ENCODE measurements at regions not wholly inside any gene's neighbourhood (a gene's known extent, or its start where the extent isn't known, plus 50 kb on each side); places are given as distances from the start of the nearest gene placed in this dataset.

DNA sequence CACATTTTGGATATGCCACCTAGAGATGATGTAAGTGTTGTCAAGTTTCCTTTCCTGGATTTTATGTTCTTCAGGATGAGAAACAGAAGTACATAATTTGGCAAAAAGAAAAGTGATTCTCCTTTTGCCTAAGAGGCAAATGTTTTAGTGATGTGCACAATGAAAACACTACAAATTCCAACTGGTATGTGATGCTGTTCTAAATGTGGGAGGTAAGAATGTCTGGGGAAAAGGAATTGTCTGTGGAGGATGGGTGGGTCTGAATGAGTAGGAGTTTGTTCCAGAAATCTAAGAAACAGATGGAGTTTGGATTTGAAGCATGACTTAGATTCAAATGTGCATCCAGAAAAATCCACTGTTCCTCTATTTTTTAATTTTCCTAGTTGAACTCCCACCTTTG lies 473.6 kb upstream of the SPRY2 start:
- H2AK5ac ChIP-seq (ENCODE audit: low read depth, low read length): no peak overlapping the region
- H2AK9ac ChIP-seq (replicated peaks; ENCODE audit: low read depth, low read length, poor library complexity): no peak overlapping the region
- no peak overlapping the region for H3K23ac ChIP-seq (ENCODE audit: low read depth, low read length)
- H3K4me3 ChIP-seq (ENCODE audit: insufficient read depth, low read depth, low read length): no peak overlapping the region
- ChIA-PET POLR2A (ENCODE audit: unreplicated experiment) (no interaction called here), CTCF (no interaction called here)
- H2BK20ac ChIP-seq (ENCODE audit: low read depth, low read length): no peak overlapping the region
- H2BK5ac ChIP-seq (ENCODE audit: low read depth, low read length, poor library complexity, severe bottlenecking): no peak overlapping the region
- no peaks in the 10 kb centered on the region for H3K79me1 ChIP-seq (ENCODE audit: low read depth in 1 of 2, low read length in 2 of 2)
- no peak overlapping the region for H4K5ac ChIP-seq (ENCODE audit: low read depth, low read length)
- no peak overlapping the region for H3K18ac ChIP-seq (ENCODE audit: low read depth, low read length)
- no peaks in the 10 kb centered on the region for H3K9me1 ChIP-seq (ENCODE audit: insufficient read depth, low read length)
- no peak overlapping the region for H3K4ac ChIP-seq (ENCODE audit: low read depth, low read length)
- H4K8ac ChIP-seq (ENCODE audit: low read depth in 2 of 2, low read length in 2 of 2): no peak overlapping the region
- in situ Hi-C loops (cut with MboI; ENCODE audit: low sequenced_read_pairs) (no loop called here), intact Hi-C loops (cut with micrococcal nuclease) (no loop called here), dilution Hi-C loops (cut with HindIII; ENCODE audit: low sequenced_read_pairs, unreplicated experiment) (no loop called here)
- H3K14ac ChIP-seq (replicated peaks; ENCODE audit: low read depth, low read length): no peak overlapping the region
- no peak for ATAC-seq (ENCODE audit: low read depth)
- H3K56ac ChIP-seq (ENCODE audit: extremely low read depth, insufficient read depth, low read length): no peak overlapping the region
- no peaks in the 10 kb centered on the region for H3K4me1 ChIP-seq (ENCODE audit: control insufficient read depth, insufficient read depth, low read length)
- no peak overlapping the region for H2BK15ac ChIP-seq (ENCODE audit: low read depth, low read length)
- no peak overlapping the region for H2BK120ac ChIP-seq (ENCODE audit: low read depth, low read length)
- H3K27me3 ChIP-seq (ENCODE audit: control insufficient read depth, insufficient read depth, low read length): no peaks in the 10 kb centered on the region
- H3K9me3 ChIP-seq (ENCODE audit: control insufficient read depth, insufficient read depth, low read length): 0 out of 2 replicates have a peak, but pooled peaks cover 1% of the 10 kb centered on the region
- no peaks in the 10 kb centered on the region for H3K36me3 ChIP-seq (ENCODE audit: control insufficient read depth, insufficient read depth, low read length)
- H3K9ac ChIP-seq (ENCODE audit: low read depth, low read length): no peak overlapping the region
- no peak for DNase-seq
- TF ChIP-seq BHLHE40 (IDR thresholded peaks at IDR 0.05; ENCODE audit: low read depth, low read length) (no peak), RFX5 (IDR thresholded peaks at IDR 0.05; ENCODE audit: low read depth, low read length) (no peak), MAZ (IDR thresholded peaks at IDR 0.05; ENCODE audit: borderline replicate concordance, low read depth, low read length) (no peak), POLR2A (IDR thresholded peaks at IDR 0.05; ENCODE audit: low read depth, low read length) (no peak), MAFK (IDR thresholded peaks at IDR 0.05; ENCODE audit: low read depth, low read length) (no peak), RAD21 (IDR thresholded peaks at IDR 0.05; ENCODE audit: low read length) (no peak), FOS (IDR thresholded peaks at IDR 0.05; ENCODE audit: low read depth, low read length) (no peak)
- TF ChIP-seq, protein P1, sequence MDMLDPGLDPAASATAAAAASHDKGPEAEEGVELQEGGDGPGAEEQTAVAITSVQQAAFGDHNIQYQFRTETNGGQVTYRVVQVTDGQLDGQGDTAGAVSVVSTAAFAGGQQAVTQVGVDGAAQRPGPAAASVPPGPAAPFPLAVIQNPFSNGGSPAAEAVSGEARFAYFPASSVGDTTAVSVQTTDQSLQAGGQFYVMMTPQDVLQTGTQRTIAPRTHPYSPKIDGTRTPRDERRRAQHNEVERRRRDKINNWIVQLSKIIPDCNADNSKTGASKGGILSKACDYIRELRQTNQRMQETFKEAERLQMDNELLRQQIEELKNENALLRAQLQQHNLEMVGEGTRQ (IDR thresholded peaks at IDR 0.05; ENCODE audit: low read depth, low read length): no peak
- TF ChIP-seq, protein P2, sequence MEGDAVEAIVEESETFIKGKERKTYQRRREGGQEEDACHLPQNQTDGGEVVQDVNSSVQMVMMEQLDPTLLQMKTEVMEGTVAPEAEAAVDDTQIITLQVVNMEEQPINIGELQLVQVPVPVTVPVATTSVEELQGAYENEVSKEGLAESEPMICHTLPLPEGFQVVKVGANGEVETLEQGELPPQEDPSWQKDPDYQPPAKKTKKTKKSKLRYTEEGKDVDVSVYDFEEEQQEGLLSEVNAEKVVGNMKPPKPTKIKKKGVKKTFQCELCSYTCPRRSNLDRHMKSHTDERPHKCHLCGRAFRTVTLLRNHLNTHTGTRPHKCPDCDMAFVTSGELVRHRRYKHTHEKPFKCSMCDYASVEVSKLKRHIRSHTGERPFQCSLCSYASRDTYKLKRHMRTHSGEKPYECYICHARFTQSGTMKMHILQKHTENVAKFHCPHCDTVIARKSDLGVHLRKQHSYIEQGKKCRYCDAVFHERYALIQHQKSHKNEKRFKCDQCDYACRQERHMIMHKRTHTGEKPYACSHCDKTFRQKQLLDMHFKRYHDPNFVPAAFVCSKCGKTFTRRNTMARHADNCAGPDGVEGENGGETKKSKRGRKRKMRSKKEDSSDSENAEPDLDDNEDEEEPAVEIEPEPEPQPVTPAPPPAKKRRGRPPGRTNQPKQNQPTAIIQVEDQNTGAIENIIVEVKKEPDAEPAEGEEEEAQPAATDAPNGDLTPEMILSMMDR (conservative IDR thresholded peaks at IDR 0.05; ENCODE audit: low read depth, low read length): no peak
- TF ChIP-seq, protein P3, sequence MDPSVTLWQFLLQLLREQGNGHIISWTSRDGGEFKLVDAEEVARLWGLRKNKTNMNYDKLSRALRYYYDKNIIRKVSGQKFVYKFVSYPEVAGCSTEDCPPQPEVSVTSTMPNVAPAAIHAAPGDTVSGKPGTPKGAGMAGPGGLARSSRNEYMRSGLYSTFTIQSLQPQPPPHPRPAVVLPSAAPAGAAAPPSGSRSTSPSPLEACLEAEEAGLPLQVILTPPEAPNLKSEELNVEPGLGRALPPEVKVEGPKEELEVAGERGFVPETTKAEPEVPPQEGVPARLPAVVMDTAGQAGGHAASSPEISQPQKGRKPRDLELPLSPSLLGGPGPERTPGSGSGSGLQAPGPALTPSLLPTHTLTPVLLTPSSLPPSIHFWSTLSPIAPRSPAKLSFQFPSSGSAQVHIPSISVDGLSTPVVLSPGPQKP (IDR thresholded peaks at IDR 0.05; ENCODE audit: borderline replicate concordance, low read depth, low read length): no peak
- no TSS peak for BruUV-seq (replicated peaks)
- no peak overlapping the region for H3K27ac ChIP-seq (ENCODE audit: insufficient read depth, low read length)
- no peaks in the 10 kb centered on the region for H4K20me1 ChIP-seq (ENCODE audit: insufficient read depth, low read length)
- H3K4me2 ChIP-seq (ENCODE audit: low read depth, low read length): no peak overlapping the region
- H2AFZ ChIP-seq (replicated peaks; ENCODE audit: low read length, poor library complexity): no peak overlapping the region
- H4K91ac ChIP-seq (ENCODE audit: insufficient read depth, low read depth, low read length): no peak overlapping the region

Data from IMR-90 (cell line).